Astrocyte of the cerebellum (primary cell): ENCODE measurements at regions not wholly inside any gene's neighbourhood (a gene's known extent, or its start where the extent isn't known, plus 50 kb on each side); places are given as distances from the start of the nearest gene placed in this dataset.
"Not testable (repeated sequence)": the region's sequence is repeated elsewhere in the genome, so short reads cannot be mapped to it uniquely, and the experiment has no call there.

Source experiments
- DNase-seq: peaks from one replicate; pipeline ENCODE4 v3.0.0-alpha.2; 2011; ENCODE audit warnings: low read depth
- H3K4me3 ChIP-seq: 2 replicates; pipeline ENCODE4 v1.5.1; 2011; ENCODE audit warnings: mild to moderate bottlenecking, low read depth, low read length, moderate library complexity
- in situ Hi-C: cut with HindIII; loops from 2 replicates; pipeline ENCODE4 v1.10.0; 2017; ENCODE audit warnings: low sequenced_read_pairs
- TF ChIP-seq, protein P1 (sequence below): IDR thresholded peaks from 2 replicates; pipeline ENCODE4 v1.5.1; 2012; ENCODE audit warnings: low read length, low read depth, moderate library complexity, mild to moderate bottlenecking; ENCODE audit errors: missing control alignments

DNA sequence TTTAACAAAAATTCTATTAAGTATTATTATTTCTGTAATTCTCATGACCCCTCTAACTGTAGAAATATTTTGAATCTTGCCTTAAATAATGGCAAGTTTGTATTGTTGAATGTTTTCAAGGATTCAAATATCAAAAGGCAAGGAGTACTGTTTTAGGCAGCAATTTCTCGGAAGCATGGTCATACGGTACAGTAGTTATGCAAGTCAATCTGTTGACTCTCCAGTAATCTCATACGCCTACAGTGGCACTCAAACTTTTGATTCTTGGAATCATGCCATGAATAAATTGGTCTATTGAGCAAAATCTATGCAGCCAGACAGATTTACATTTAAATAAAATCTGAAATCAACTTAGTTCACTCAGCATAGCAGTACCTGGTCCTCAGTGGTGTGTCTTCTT, 139.6 kb upstream of the FAM47C start:
- DNase-seq, result no peak
- TF ChIP-seq, protein P1, sequence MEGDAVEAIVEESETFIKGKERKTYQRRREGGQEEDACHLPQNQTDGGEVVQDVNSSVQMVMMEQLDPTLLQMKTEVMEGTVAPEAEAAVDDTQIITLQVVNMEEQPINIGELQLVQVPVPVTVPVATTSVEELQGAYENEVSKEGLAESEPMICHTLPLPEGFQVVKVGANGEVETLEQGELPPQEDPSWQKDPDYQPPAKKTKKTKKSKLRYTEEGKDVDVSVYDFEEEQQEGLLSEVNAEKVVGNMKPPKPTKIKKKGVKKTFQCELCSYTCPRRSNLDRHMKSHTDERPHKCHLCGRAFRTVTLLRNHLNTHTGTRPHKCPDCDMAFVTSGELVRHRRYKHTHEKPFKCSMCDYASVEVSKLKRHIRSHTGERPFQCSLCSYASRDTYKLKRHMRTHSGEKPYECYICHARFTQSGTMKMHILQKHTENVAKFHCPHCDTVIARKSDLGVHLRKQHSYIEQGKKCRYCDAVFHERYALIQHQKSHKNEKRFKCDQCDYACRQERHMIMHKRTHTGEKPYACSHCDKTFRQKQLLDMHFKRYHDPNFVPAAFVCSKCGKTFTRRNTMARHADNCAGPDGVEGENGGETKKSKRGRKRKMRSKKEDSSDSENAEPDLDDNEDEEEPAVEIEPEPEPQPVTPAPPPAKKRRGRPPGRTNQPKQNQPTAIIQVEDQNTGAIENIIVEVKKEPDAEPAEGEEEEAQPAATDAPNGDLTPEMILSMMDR, result no peak
- in situ Hi-C loops, result no loop called here
- no peak overlapping the region for H3K4me3 ChIP-seq

DNA sequence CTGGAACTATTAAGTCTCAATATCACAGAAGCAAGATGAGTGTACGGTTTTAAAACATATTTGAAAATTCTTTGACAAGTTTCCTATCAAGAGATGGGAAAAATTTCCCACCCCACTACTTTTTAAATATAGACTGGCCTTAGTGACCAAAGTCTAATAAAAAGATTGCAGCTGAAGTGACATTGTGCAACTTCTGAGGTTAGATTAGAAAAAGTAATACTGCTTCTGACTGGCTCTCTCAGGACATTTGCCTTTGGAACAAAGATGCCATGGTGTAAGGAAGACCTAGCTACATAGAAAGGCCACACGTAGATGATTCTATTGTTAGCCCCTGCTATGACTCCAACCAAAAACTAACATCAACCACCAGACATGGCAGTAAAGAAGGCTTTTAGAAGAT, 138.7 kb upstream of the FAM47C start:
- no peak for DNase-seq
- in situ Hi-C loops, result no loop called here
- TF ChIP-seq, protein P1, result no peak
- H3K4me3 ChIP-seq, result no peak overlapping the region

DNA sequence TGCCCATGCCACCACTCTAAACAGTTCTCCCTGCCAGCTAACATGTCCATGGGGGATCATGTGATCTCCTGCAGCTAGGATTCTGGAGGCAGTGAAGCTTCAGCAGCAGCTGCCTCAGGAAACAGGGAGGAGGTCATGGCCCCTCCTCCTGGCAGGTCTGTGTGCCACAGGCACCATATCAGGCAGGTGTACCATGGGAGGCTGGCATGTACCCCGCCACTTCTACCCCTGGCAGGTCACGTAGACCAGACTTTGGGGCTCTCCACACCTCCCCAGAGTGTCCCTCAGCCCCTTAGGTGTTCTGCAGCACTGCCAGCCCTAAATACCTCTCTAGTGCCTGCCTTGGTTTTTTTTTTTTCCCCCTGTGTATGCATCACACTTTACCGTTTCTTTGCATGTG, 110.5 kb upstream of the FAM47C start:
- no peak for DNase-seq
- no peak overlapping the region for H3K4me3 ChIP-seq
- in situ Hi-C loops, result no loop called here
- TF ChIP-seq, protein P1, result no peak

DNA sequence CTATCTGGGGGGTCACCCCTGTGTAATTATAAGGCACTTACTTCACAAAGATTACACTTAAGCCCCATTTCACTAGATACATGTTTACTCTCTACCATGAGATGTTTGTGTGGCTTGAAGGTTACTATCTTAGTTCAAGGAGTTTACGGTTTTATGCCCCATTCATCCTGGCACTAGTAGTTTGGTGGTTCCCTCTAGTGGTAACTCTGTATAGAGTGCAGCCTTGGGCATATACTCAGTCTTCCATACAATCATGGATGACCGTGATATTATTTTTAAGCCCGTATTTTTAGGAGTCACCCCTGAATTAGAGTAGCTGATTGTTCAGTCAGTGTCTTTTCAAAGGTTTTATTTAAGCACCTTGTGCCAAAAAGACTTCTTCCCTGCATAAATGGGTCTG, 109.9 kb upstream of the FAM47C start:
- TF ChIP-seq, protein P1, result peak; percentile 33
- no peak overlapping the region for H3K4me3 ChIP-seq
- in situ Hi-C loops, result no loop called here
- DNase-seq, result no peak

DNA sequence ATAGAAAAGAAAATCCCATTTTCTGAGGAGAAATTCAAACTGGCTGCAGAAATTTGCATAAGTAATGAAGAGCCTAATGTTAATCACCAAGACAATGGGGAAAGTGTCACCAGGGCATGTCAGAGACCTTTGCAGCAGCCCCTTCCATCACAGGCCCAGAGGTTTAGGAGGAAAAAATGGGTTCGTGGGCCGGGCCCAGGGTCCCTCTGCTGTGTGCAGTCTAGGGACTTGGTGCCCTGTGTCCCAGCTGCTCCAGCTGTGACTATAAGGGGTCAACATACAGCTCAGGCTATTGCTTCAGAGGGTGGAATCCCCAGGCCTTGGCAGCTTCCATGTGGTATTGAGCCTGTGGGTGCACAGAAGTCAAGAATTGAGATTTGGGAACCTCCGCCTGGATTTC, 103.6 kb upstream of the FAM47C start:
- H3K4me3 ChIP-seq, in situ Hi-C loops, DNase-seq: not testable (repeated sequence)

DNA sequence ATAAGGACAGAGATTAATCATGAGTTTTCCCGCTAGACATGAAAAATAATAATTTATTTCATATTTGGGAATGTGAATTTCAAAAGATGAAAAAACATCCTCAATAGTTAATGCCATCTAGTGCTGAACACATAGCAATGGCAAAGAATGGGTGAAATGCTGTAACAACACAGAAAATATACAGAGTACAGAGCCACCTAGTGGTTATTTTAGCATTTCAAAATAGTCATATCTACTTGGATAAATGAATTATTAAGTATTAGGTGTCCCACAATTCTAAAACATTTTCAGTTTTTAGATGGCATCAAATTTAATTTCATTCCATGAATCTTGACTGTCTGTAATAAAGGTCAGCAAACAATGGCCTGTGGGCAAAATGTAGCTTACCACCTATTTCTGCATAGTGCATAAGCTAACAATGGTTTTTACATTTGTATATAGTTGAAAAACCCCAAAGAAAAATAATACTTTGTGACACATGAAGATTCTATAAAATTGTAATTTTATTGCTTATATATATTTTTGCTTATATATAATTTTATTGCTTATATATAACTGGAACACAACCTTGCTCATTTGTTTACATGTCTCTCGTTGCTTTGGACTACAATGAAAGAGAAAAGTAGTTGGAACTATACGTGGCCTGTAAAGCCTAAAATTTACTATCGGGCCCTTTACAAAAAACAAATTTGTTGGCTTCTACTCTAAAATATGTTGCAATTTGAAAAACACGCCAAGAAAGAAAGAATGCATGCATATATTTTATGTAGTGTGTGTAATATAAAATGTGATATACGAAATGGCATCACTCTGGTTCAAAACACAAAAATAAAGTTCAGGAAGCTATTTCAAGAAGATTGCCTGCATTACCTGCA, 99.1 kb upstream of the FAM47C start:
- in situ Hi-C loops, result no loop called here
- TF ChIP-seq, protein P1, result peak; percentile 30
- H3K4me3 ChIP-seq, result no peak overlapping the region
- DNase-seq, result peak; percentile 6

DNA sequence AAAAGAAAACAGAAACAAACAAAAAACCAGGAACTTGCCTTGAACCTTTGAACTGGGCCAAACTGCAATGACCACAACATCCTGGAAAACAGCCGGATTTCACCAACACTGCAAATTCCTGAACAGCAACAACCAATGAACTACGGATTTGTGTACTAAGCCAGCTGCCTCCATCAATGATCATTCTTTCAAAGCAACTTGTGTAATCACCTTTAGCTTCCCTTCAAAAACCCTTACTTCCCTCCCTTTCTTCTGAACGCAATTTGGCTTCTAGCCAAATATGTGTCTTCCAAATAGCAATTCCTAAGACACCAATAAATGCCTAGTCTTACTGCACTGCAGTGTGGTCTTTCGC, 98.5 kb upstream of the FAM47C start:
- in situ Hi-C loops, result no loop called here
- peak; percentile 39 for DNase-seq
- TF ChIP-seq, protein P1, result no peak
- H3K4me3 ChIP-seq, result no peak overlapping the region
